NOMO-1 treated with dmso at 0.1 percent for 144 hours (cell line): ENCODE measurements at regions not wholly inside any gene's neighbourhood (a gene's known extent, or its start where the extent isn't known, plus 50 kb on each side); places are given as distances from the start of the nearest gene placed in this dataset.

Source experiments
- DNase-seq: peaks from one replicate; lab custom pipeline; 2025; ENCODE audit not compliant: unreplicated experiment; lab: John Stamatoyannopoulos, UW

DNA sequence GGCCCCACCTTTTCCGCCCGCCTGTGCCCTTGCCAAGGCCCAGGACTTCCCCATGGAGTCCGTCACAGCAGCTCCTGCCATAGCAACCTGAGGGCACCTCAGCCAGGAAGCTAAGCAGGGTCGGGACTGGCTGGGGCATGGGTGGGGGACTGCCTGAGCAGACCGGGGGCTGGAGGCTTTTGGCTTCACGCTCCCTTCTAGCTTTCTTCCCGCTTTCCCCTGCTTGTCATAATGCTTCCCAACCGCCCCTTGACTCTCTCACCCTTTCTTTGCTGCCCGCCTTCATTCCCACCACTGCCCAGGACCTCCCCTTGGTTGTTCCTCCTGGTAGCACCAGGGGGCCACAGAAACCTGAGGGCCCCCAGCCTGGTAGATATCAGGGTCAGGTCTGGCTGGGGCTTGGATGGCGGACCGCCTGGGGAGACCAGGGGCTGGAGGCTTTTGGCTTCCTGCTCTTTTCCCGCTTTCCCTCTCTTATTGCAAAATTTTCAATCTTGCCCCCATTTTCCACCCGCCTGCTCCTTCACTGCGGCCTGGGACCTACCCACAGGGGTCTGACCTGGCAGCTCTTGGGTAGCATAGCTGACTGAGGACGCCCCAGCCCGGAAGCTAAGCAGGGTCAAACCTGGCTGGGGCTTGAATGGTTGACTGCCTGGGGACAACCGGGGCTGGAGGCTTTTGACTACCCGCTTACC, 2287.7 kb downstream of the TP53TG3F start:
- no peak for DNase-seq

DNA sequence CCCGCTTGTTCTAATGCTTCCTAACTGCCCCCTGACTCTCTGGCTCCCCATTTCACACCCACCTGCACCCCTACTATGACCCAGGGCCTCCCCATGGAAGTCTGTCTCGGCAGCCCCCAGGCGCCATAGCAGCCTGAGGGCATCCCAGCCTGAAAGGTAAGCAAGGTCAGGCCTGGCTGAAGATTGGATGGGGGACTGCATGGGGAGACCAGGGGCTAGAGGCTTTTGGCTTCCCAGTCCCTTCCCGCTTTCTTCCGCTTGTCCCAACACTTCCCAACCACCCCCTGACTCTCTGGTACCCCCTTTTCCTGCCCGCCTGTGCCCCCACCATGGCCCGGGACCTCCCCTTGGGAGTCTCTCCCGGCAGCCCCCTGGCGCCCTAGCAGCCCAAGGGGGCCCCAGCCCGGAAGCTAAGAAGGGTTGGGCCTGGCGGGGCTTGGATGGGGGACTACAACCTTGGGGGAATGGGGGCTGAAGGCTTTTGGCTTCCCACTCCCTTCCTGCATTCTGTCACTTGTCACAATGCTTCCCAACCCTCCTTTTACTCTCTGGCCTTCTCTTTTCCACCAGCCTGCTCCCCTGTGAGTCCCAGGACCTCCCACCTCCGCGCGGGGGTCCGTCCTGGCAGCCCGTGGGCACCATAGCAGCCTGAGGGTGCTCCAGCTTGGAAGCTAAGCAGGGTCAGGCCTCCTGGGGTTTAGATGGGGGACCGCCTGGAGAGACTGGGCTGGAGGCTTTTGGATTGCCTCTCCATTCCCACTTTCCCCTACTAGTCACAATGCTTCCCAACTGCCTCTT, 2288.4 kb downstream of the TP53TG3F start:
- DNase-seq: no peak

DNA sequence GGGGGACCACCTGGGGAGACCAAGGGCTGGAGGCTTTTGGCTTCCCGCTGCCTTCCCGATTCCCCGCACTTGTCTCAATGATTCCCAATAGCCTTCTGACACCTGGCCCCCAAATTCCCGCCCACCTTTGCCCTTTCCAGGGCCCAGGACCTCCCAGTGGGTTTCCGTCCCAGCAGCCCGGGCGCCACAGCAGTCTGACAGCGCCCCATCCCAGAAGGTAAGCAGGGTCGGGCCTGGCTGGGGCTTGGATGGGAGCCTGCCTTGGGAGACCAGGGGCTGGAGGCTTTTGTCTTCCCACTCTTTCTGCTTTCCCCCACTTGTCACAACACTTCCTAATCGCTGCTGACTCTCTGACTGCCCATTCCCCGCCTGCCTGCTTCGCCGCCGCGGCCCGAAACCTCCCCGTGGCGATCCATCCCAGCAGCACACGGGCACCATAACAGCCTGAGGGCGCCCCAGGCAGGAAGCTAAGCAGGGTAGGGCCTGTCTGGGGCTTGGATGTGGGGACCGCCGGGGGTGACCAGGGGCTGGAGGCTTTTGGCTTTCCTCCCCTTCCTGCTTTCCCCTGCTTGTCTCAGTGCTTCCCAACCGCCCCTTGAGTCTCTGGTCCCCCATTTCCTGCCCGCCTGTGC, 2289.3 kb downstream of the TP53TG3F start:
- DNase-seq: no peak

DNA sequence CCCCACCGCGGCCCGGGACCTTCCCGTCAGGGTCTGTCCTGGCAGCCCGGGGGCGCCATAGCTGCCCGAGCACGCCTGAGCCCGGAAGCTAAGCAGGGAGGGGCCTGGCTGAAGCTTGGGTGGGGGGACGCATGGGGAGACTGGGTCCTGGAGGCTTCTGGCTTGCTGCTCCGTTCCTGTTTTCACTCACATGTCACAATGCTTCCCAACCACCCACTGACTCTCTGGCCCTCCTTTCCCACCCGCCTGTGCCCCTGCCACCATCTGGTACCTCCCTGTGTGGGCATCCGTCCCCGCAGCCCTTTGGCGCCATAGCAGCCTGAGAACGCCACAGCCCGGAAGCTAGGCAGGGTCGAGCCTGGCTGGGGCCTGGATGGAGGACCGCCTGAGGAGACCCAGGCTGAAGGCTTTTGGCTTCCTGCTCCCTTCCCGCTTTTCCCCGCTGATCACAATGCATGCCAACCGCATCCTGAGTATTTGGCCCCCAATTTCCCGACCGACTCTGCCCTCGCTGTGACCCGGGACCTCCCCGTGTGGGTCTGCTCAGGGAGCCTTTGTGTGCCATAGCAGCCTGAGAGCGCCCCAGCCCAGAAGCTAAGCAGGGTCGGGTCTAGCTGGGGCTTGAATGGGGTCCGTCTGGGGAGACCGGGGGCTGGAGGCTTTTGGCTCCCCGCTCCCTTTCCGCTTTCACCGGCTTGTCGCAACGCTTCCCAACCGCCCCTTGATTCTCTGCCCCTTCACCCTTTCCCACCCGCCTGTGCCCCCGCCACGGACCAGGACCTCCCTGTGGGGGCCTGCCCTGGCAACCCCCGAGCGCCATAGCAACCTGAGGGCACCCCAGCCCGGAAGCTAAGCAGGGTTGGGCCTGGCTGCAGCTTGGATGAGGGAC, 2290.1 kb downstream of the TP53TG3F start:
- no peak for DNase-seq

DNA sequence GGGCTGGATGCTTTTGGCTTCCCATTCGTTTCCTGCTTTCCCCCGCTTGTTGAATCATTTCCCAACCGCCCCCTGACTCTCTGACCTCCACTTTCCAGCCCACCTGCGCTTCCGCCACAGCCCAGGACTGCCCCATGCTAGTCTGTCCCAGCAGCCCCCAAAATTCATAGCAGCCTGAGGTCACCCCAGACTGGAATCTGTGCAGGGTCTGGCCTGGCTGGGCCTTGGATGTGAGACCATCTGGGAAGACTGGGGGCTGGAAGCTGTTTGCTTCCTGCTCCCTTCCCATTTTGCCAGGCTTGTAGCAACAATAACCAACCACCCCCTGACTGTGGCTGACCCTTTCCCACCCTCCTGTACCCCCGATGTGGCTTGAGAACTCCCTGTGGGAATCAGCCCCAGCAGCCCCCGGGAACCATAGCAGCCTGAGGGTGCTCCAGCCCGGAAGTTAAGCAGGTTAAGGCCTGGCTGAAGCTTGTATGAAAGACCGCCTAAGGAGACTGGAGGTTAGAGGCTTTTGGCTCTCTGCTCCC, 2290.8 kb downstream of the TP53TG3F start:
- no peak for DNase-seq

DNA sequence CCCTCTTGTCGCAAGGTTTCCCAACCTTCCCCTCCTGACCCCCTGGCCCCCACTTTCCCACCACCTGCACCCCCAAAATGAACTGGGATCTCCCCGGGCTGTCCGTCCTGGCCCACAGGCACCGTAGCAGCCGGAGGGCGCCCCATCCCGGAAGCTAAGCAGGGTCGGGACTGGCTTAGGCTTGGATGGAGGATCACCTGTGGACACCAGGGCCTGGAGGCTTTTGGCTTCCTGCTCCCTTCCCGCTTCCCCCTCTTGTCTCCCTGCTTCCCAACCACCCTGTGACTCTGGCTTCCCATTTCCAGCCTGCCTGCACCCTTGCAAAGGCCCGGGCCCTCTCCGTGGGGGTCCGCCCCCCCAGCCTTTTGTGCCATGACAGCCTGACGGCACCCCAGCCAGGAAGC, 2291.3 kb downstream of the TP53TG3F start:
- DNase-seq: no peak

DNA sequence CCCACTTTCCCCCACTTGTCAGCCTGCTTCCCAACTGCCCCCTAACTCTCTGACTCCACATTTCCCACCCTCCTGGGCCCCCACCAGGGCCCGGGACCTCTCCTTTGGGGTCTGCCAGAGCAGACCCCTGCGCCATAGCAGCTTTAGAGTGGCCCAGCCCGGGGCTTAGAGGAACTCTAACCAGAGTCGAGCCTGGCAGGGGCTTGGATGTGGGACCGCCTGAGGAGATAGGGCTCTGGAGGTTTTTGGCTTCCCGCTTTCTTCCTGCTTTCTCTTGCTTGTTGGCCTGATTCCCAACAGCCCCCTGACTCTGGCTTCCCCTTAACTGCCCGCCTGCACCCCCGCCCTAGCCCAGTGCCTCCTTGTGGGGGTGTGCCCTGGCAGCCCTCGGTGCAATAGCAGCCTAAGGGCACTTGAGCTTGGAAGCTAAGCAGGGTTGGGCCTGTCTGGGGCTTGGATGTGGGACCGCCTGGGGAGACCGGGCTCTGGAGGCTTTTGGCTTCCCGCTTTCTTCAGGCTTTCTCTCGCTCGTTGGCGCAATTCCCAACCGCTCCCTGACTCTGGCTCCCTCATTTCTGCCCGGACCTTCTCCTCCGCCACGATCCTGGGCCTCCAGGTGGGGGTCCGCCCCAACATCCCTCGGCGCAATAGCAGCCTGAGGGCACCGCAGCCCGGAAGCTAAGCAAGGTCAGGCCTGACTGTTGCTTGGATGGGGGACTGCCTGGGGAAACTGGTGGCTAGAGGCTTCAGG, 2292.0 kb downstream of the TP53TG3F start:
- DNase-seq: no peak

DNA sequence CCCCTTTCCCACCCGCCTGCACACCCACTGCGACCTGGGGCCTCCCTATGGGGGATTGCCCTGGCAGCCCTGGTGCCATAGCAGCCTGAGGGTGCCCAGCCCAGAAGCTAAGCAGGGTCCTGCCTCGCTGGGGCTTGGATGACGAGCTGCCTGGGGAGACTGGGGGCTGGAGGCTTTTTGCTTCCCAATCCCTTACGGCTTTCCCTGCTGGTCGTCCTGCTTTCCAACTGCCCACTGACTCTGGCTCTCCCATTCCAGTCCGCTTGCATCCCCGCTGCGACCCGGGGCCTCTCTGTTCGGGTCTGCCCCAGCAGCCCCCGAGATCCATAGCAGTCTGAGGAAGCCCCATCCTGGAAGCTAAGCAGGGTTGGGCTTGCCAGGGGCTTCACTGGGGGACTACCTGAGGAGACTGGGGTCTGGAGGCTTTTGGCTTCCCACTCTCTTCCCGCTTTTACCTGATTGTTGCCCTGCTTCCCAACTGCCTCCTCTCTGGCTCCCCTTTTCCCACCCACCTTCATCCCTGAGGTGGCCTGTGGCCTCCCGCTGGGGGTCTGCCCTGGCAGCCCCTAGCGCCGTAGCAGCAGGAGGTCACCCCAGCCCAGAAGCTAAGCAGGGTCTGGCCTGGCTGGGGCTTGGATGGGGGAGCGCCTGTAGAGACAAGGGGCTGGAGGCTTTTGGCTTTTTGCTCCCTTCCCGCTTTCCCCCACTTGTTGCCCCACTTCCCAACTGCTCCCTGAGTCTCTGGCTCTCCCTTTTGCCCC, 2292.8 kb downstream of the TP53TG3F start:
- no peak for DNase-seq

DNA sequence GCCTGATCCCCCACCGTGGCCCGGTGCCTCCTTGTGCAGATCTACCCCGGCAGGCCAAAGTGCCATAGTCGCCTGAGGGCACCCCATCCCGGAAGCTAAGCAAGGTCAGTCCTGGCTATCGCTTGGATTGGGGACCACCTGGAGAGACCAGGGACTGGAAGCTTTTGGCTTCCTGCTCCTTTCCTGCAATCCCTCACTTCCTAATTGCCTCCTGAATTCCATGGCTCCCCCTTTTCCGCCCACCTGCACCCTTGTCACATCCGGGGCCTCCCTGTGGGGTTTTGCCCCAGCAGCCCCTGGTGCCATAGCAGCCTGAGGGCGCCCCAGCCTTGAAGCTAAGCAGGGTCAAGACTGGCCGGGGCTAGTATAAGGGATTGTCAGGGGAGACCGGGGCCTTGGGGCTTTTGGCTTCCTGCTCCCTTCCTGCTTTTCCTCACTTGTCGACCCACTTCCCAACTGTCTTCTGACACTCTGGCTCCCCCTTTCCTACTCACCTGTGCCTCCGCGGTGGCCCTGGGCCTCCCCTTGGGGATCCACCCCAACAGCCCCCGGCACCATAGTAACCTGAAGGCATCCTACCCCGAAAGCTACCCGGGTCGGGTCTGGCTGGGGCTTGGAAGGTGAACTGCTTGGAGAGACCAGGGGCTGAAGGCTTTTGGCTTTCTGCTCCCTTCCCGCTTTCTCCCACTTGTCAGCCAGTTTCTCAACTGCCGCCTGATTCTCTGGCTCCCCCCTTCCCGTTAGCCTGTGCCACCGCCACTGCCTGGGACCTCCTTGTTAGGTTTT, 2293.6 kb downstream of the TP53TG3F start:
- no peak for DNase-seq

DNA sequence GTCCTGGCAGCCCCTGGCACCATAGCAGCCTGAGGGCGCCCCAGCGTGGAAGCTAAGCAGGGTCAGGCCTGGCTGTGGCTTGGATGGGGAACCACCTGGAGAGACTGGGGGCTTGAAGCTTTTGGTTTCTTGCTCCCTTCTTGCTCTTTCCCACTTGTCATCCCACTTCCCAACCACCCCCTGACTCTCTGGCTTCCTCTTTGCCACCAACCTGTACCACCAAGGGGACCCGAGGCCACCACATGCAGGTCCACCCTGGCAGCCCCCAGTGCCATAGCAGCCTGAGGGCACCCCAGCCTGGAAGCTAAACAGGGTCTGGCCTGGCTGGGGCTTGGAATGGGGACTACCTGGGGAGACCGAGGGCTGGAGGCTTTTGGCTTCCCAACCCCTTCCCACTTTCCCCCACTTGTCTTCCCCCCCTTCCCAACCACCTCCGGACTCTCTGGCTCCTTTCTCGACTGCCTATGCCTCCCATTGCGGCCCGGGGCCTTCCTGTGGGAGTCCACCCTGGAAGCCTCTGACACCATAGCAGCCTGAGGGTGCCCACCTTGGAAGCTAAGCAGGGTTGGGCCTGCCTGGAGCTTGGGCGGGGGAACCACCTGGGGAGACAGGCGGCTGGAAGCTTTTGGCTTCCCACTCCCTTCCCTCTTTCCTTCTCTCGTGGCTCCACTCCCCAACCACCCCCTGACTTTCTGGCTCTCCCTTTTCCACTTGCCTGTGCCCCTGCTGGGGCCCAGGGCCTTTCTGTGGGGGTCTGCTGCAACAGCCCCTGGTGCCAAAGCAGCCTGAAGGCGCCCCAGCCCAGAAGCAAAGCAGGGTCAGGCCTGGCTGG, 2294.4 kb downstream of the TP53TG3F start:
- DNase-seq: no peak

DNA sequence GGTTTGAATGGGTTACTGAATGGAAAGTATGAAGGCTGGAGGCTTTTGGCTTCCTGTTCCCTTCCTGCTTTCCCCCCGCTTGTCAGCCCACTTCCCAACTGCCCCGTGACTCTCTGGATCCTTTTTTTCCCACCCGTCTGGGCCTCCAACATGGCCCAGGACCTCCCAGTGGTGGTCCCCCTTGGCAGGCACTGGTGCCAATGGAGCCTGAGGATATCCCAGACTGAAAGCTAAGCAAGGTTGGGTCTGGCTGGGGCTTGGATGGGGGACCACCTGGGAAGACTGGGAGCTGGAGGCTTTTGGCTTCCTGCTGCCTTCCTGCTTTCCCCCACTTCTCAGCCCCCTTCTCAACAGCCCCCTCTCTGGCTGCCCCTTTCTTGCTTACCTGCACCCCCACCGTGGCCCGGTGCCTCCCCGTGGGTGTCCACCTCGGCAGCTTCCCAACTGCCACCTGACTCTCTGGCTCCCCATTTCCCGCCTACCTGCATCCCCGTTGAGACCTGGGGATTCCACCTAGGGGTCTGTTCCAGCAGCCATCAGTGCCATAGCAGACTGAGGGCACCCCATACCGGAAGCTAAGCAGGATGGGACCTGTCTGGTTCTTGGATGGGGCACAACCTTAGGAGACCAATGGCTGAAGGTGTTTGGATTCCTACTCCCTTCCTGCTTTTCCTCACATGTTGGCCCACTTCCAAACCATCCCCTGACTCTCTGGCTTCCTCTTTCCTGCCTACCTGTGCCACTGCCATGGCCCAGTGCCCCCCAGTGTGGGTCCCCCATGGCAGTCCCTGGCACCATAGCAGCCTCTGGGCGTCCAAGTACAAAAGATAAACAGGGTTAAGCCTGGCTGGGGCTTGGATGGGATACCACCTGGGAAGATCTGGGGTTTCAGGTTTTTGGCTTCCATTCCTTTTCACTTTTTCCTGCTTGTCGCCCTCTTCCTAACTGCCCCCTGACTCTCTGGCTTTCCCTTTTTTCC, 2295.3 kb downstream of the TP53TG3F start:
- no peak for DNase-seq

DNA sequence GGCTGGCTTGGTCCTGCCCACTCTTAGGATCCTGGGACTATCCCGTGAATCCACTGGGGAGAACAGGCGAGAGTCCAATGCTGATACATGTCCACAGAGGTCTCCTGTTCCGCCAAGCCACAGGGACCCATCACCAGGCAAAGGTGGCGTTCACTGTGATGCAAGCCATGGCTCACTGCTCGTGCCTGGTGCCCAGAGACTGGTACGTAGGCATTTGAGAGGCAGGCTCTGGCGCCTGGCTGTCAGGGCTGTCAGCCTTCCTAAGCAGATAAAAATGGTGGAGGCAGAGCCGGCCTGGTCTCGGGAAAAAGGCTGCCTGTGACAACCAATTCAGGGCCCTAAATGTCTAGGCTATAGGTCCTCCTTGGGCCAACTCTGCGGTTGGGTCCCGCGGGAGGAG, 2329.0 kb downstream of the TP53TG3F start:
- no peak for DNase-seq

DNA sequence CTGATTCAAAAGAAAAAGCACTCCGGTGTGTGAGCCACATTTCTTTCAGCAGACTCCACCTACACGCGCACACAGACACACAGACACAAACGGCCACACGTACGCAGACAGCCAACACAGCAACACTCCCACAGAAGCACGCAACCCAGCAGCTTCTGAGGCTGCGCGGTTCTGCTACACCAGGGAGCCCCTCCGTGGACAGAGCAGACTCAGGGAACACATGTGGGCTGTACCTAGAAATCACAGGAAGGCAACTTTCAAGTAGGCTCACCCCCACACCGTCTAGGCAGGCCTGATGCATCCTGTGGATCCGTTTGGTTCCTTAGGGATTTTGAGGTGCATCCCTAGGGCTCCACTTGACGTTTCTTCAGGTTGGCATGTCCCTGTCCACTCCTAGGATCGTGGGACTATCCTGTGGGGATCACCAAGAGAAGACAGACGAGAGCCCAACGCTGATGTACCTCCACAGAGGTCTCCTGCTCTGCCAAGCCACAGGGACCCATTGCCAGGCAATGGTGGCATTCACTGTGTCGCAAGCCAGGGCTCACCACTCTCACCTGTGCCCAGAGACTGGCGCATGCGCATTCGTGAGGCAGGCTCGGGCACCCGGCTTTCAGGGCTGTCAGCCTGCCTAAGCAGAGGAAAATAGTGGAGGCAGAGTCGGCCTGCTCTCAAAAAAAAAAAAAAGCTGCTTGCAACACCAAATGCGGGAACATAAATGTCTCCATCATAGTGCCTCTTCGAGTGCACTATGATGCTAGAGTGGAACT, 2333.3 kb downstream of the TP53TG3F start:
- DNase-seq: no peak

DNA sequence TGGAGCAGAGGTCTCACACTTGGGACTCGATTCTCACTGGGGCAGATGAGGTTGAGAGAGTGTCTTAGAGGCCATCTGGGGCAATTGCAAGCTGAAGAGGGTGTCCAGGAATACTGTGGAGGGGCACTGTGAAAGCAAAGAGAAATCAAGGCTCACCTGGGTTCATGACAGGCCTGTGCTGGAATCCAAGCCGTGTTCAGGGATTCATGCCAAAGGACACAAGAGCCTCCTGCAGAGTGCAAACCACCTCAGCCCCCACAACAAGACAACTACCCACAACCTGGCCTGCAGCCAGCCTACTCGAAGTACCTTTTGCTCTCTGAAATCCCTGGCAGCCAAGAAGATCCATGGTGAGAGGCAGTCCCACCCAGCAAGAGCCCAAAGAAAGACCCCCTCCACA, 2334.2 kb downstream of the TP53TG3F start:
- DNase-seq: no peak

DNA sequence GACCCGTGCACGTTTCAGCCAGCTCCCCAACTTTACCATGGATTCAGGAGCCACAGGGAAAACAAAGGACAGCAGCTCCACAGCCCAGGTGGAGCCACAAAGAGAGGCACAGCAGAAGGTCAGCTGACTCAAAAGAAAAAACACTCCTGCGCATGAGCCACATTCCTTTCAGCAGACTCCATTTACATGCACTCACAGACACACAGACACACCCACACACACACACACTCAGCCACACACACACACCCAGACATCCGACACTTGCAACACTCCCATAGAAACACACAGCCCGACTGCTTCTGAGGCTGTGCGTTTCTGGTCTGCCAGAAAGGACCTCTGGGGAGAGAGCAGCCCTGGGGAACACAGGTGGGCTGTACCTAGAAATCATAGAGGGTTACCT, 2335.5 kb downstream of the TP53TG3F start:
- DNase-seq: no peak
